Liver (tissue), 8 donors: ENCODE measurements at regions not wholly inside any gene's neighbourhood (a gene's known extent, or its start where the extent isn't known, plus 50 kb on each side); places are given as distances from the start of the nearest gene placed in this dataset.

Experiments
- DNase-seq: peaks from one replicate; pipeline ENCODE4 v3.0.0-alpha.2; 2017; ENCODE audit warnings: low spot score
- H3K27ac ChIP-seq, 2 donors: one replicate each; pipeline ENCODE4 v1.7.0; 2013; ENCODE audit warnings: inconsistent platforms in 2 of 2, low read length in 2 of 2, control low read depth in 1 of 2, low read depth in 1 of 2, mild to moderate bottlenecking in 1 of 2
- H3K27me3 ChIP-seq, 4 donors: one replicate each; pipeline versions ENCODE4 v1.6.1 to v1.7.0; 2013; ENCODE audit warnings: low read length in 3 of 4, inconsistent platforms in 1 of 4, mild to moderate bottlenecking in 1 of 4, moderate library complexity in 1 of 4; ENCODE audit not compliant: control insufficient read depth in 4 of 4, insufficient read depth in 4 of 4
- H3K36me3 ChIP-seq, 4 donors: one replicate each; pipeline versions ENCODE4 v1.6.1 to v1.7.0; 2013; ENCODE audit warnings: low read length in 3 of 4, mild to moderate bottlenecking in 3 of 4, low read depth in 1 of 4, moderate library complexity in 1 of 4; ENCODE audit not compliant: control insufficient read depth in 4 of 4, insufficient read depth in 3 of 4
- H3K4me1 ChIP-seq, 4 donors: one replicate each; pipeline versions ENCODE4 v1.6.1 to v1.7.0; 2013; ENCODE audit warnings: low read length in 3 of 4, mild to moderate bottlenecking in 3 of 4, moderate library complexity in 1 of 4; ENCODE audit not compliant: control insufficient read depth in 4 of 4, insufficient read depth in 4 of 4
- H3K4me3 ChIP-seq, 3 donors: one replicate each; pipeline versions ENCODE4 v1.6.1 to v1.7.0; 2013; ENCODE audit warnings: low read length in 3 of 3, control low read depth in 1 of 3, low read depth in 1 of 3, mild to moderate bottlenecking in 1 of 3
- H3K9ac ChIP-seq, 2 donors: one replicate each; pipeline ENCODE4 v1.7.0; 2013; ENCODE audit warnings: low read length in 2 of 2, mild to moderate bottlenecking in 2 of 2, moderate library complexity in 2 of 2, control low read depth in 1 of 2, low read depth in 1 of 2
- H3K9me3 ChIP-seq, 4 donors: one replicate each; pipeline versions ENCODE4 v1.6.1 to v1.7.0; 2013; ENCODE audit warnings: low read length in 3 of 4; ENCODE audit not compliant: control insufficient read depth in 4 of 4
- ATF3 ChIP-seq: IDR thresholded peaks from 2 replicates; pipeline ENCODE4 v1.6.1; 2016; ENCODE audit warnings: antibody characterized with exemption
- CTCF ChIP-seq: fragments of 150-350 bp; IDR thresholded peaks from 2 replicates; pipeline ENCODE4 v1.5.1; 2017; ENCODE audit warnings: improper control_type of control experiment, low read depth, low read length; ENCODE audit not compliant: missing input control
- EGR1 ChIP-seq, 2 donors: IDR thresholded peaks; 2 replicates each; pipeline ENCODE4 v1.6.1; 2016 to 2018; ENCODE audit warnings: antibody characterized with exemption in 2 of 2, low read depth in 2 of 2
- FOXA1 ChIP-seq: IDR thresholded peaks from 2 replicates; pipeline ENCODE4 v1.6.1; 2016; ENCODE audit warnings: antibody characterized with exemption
- GABPA ChIP-seq, 2 donors: IDR thresholded peaks in 1 of 2; conservative IDR thresholded peaks in 1 of 2; 2 replicates each; pipeline ENCODE4 v1.6.1; 2016; ENCODE audit warnings: antibody characterized with exemption in 2 of 2, mild to moderate bottlenecking in 1 of 2, moderate library complexity in 1 of 2
- HNF4A ChIP-seq, 2 donors: conservative IDR thresholded peaks; 2 replicates each; pipeline ENCODE4 v1.6.1; 2016; ENCODE audit warnings: antibody characterized with exemption in 2 of 2, mild to moderate bottlenecking in 2 of 2
- JUND ChIP-seq, 2 donors: IDR thresholded peaks; 2 replicates each; pipeline ENCODE4 v1.6.1; 2016; ENCODE audit warnings: antibody characterized with exemption in 2 of 2
- MAX ChIP-seq: IDR thresholded peaks from 2 replicates; pipeline ENCODE4 v1.6.1; 2016; ENCODE audit warnings: antibody characterized with exemption
- NR2F2 ChIP-seq: IDR thresholded peaks from 2 replicates; pipeline ENCODE4 v1.6.1; 2016; ENCODE audit warnings: antibody characterized with exemption
- REST ChIP-seq: IDR thresholded peaks from 2 replicates; pipeline ENCODE4 v1.6.1; 2016; ENCODE audit warnings: antibody characterized with exemption, mild to moderate bottlenecking
- RXRA ChIP-seq, 2 donors: IDR thresholded peaks; 2 replicates each; pipeline ENCODE4 v1.6.1; 2017 to 2018; ENCODE audit warnings: antibody characterized with exemption in 2 of 2, mild to moderate bottlenecking in 1 of 2
- SP1 ChIP-seq: IDR thresholded peaks from 2 replicates; pipeline ENCODE4 v1.6.1; 2018; ENCODE audit warnings: antibody characterized with exemption, mild to moderate bottlenecking
- YY1 ChIP-seq: IDR thresholded peaks from 2 replicates; pipeline ENCODE4 v1.6.1; 2016; ENCODE audit warnings: antibody characterized with exemption, mild to moderate bottlenecking
- ZBTB33 ChIP-seq: IDR thresholded peaks from 2 replicates; pipeline ENCODE4 v1.6.1; 2016; ENCODE audit warnings: antibody characterized with exemption
- WGBS: extraction: QIAGEN DNeasy Blood & Tissue Kit; methylation state at CpG from one replicate; pipeline ENCODE4 v1.1.7; 2013; 5-methylcytosine and 5-hydroxymethylcytosine counted together
- donor health status: healthy.
- donor health status: healthy.
- donor health status: healthy.
- donor health status: healthy.
- donor health status: healthy.

GRCh38 chr12:124454735-124455134, 112.7 kb downstream of the NCOR2 start:
- WGBS = 72% methylated on average over 13 of the region's 13 CpGs
- TF ChIP-seq EGR1 (IDR thresholded peaks at IDR 0.05; ENCODE audit: low read depth in 2 of 2) = no peak
- TF ChIP-seq REST = no peak
- TF ChIP-seq CTCF = no peak
- TF ChIP-seq FOXA1 = no peak
- no peak for TF ChIP-seq ZBTB33
- no peak for TF ChIP-seq GABPA (IDR thresholded peaks at IDR 0.05 in 1 of 2, conservative IDR thresholded peaks at IDR 0.05 in 1 of 2)
- TF ChIP-seq MAX = no peak
- TF ChIP-seq RXRA (IDR thresholded peaks at IDR 0.05) = no peak
- no peak for TF ChIP-seq JUND (IDR thresholded peaks at IDR 0.05)
- no peak for TF ChIP-seq SP1
- no peak for TF ChIP-seq NR2F2
- no peak for TF ChIP-seq HNF4A (conservative IDR thresholded peaks at IDR 0.05)
- no peak overlapping the region for H3K27ac ChIP-seq
- H3K4me3 ChIP-seq = no peak overlapping the region
- no peak for DNase-seq
- no peaks in the 10 kb centered on the region for H3K27me3 ChIP-seq
- no peaks in the 10 kb centered on the region for H3K9me3 ChIP-seq
- peaks cover 0 to 5% (median 2%) of the 10 kb centered on the region in 4 donors for H3K36me3 ChIP-seq
- H3K9ac ChIP-seq = no peak overlapping the region
- H3K4me1 ChIP-seq = peaks cover 0 to 19% (median 3%) of the 10 kb centered on the region in 4 donors

- 78% methylated on average over 11 of the region's 11 CpGs for WGBS
Observed at GRCh38 chr12:124454352-124454725, 113.1 kb downstream of the NCOR2 start.

More at GRCh38 chr12:124454352-124454725, 113.1 kb downstream of the NCOR2 start:
- H3K4me1 ChIP-seq = peaks cover 0 to 19% (median 3%) of the 10 kb centered on the region in 4 donors
- H3K27me3 ChIP-seq = no peaks in the 10 kb centered on the region
- peaks cover 0 to 5% (median under 1%) of the 10 kb centered on the region in 4 donors for H3K36me3 ChIP-seq
- no peak overlapping the region for H3K27ac ChIP-seq
- no peak overlapping the region for H3K4me3 ChIP-seq
- no peak for DNase-seq
- H3K9me3 ChIP-seq = no peaks in the 10 kb centered on the region
- TF ChIP-seq ATF3 = no peak
- TF ChIP-seq GABPA (IDR thresholded peaks at IDR 0.05 in 1 of 2, conservative IDR thresholded peaks at IDR 0.05 in 1 of 2) = no peak
- TF ChIP-seq NR2F2 = no peak
- TF ChIP-seq JUND (IDR thresholded peaks at IDR 0.05) = no peak
- TF ChIP-seq SP1 = no peak
- no peak for TF ChIP-seq YY1
- TF ChIP-seq ZBTB33 = no peak
- H3K9ac ChIP-seq = no peak overlapping the region
